ENCODE measurements at regions not wholly inside any gene's neighbourhood (a gene's known extent, or its start where the extent isn't known, plus 50 kb on each side); places are given as distances from the start of the nearest gene placed in this dataset.

- Histone ChIP-seq H3K9me3 (replicated peaks; ENCODE audit: control insufficient read depth, insufficient read depth, low read length) (no peaks in the 10 kb centered on the region), H3K4me2 (ENCODE audit: insufficient read depth, low read length) (no peak overlapping the region), H3K9ac (replicated peaks; ENCODE audit: extremely low read depth, insufficient read depth, low read length) (no peak overlapping the region), H3K9me1 (replicated peaks; ENCODE audit: control insufficient read depth, extremely low read depth, insufficient read depth, low read length) (no peaks in the 10 kb centered on the region), H3K27ac (ENCODE audit: insufficient read depth, low read depth, low read length) (no peak overlapping the region), H3K79me2 (ENCODE audit: control insufficient read depth, insufficient read depth, low read length) (no peaks in the 10 kb centered on the region), H3K36me3 (ENCODE audit: control insufficient read depth in 2 of 2, extremely low read depth in 1 of 2, insufficient read depth in 2 of 2, low read length in 2 of 2) (no peaks in the 10 kb centered on the region), H4K20me1 (replicated peaks; ENCODE audit: control insufficient read depth, extremely low read depth, insufficient read depth, low read length) (no peaks in the 10 kb centered on the region), H3K27me3 (ENCODE audit: control insufficient read depth in 2 of 2, insufficient read depth in 2 of 2, low read length in 2 of 2) (no peaks in the 10 kb centered on the region), H2AFZ (ENCODE audit: low read depth, low read length) (no peak overlapping the region), H3K4me1 (ENCODE audit: control insufficient read depth, extremely low read depth, insufficient read depth, low read length) (no peaks in the 10 kb centered on the region), H3K4me3 (replicated peaks in 1 of 3; ENCODE audit: insufficient read depth in 1 of 3, low read depth in 1 of 3, low read length in 3 of 3) (no peak overlapping the region)
- dilution Hi-C loops (cut with MboI; ENCODE audit: extremely low pct_ligation_motif_present, low sequenced_read_pairs) (no loop called here), intact Hi-C loops (cut with micrococcal nuclease) (no loop called here)
- no peak for TF ChIP-seq FOS (IDR thresholded peaks at IDR 0.05; ENCODE audit: borderline replicate concordance, insufficient read depth, low read length)
- no peak for TF ChIP-seq POLR2AphosphoS5 (IDR thresholded peaks at IDR 0.05; ENCODE audit: insufficient read depth, low read depth, low read length)
- TF ChIP-seq MYC (IDR thresholded peaks at IDR 0.05; ENCODE audit: low read depth, low read length) = no peak
- no peak for TF ChIP-seq GATA2 (IDR thresholded peaks at IDR 0.05; ENCODE audit: insufficient read depth, insufficient read length, low read depth, low read length)
- TF ChIP-seq JUN (IDR thresholded peaks at IDR 0.05; ENCODE audit: borderline replicate concordance, insufficient read depth, insufficient read length, low read depth) = no peak
- TF ChIP-seq EZH2 (IDR thresholded peaks at IDR 0.05; ENCODE audit: borderline replicate concordance, low read depth, low read length, severe bottlenecking) = no peak
- no peak for TF ChIP-seq MAX (IDR thresholded peaks at IDR 0.05; ENCODE audit: insufficient read depth, insufficient read length)
- no peak for TF ChIP-seq POLR2A (IDR thresholded peaks at IDR 0.05; ENCODE audit: low read depth, low read length)
- TF ChIP-seq, protein P1, sequence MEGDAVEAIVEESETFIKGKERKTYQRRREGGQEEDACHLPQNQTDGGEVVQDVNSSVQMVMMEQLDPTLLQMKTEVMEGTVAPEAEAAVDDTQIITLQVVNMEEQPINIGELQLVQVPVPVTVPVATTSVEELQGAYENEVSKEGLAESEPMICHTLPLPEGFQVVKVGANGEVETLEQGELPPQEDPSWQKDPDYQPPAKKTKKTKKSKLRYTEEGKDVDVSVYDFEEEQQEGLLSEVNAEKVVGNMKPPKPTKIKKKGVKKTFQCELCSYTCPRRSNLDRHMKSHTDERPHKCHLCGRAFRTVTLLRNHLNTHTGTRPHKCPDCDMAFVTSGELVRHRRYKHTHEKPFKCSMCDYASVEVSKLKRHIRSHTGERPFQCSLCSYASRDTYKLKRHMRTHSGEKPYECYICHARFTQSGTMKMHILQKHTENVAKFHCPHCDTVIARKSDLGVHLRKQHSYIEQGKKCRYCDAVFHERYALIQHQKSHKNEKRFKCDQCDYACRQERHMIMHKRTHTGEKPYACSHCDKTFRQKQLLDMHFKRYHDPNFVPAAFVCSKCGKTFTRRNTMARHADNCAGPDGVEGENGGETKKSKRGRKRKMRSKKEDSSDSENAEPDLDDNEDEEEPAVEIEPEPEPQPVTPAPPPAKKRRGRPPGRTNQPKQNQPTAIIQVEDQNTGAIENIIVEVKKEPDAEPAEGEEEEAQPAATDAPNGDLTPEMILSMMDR (IDR thresholded peaks at IDR 0.05; ENCODE audit: extremely low read depth in 1 of 2, insufficient read depth in 1 of 2, low read depth in 1 of 2, low read length in 2 of 2) = no peak
- ChIA-PET POLR2A (no interaction called here), CTCF (interaction anchor here (1.1 kb wide), 1 partner anchor 25 kb away, joined by 3 read pairs; no protein-coding TSS in a partner anchor)
- FAIRE-seq = no peak
- DNase-seq (ENCODE audit: low read depth, low spot score) = no peak
- no TSS peak for BruUV-seq (replicated peaks)
Observed at GRCh38 chr5:67379753-67380152, 183.2 kb upstream of the CD180 start.

All from endothelial cell of umbilical vein (primary cell).